ENCODE measurements at regions not wholly inside any gene's neighbourhood (a gene's known extent, or its start where the extent isn't known, plus 50 kb on each side); places are given as distances from the start of the nearest gene placed in this dataset.

- Histone ChIP-seq H3K27me3 (ENCODE audit: control insufficient read depth, insufficient read depth, low read length) (no peaks in the 10 kb centered on the region), H3K36me3 (ENCODE audit: control insufficient read depth, insufficient read depth, low read length) (no peaks in the 10 kb centered on the region), H3K18ac (ENCODE audit: low read depth, low read length) (no peak overlapping the region), H2BK15ac (ENCODE audit: low read depth, low read length) (no peak overlapping the region; the same call in 2 of the 3 replicates), H3K14ac (replicated peaks; ENCODE audit: low read depth, low read length) (no peak overlapping the region), H2AK5ac (ENCODE audit: low read depth, low read length) (no peak overlapping the region), H2AFZ (replicated peaks; ENCODE audit: low read length, poor library complexity) (no peak overlapping the region), H3K56ac (ENCODE audit: extremely low read depth, insufficient read depth, low read length) (no peak overlapping the region), H3K9me1 (ENCODE audit: insufficient read depth, low read length) (no peaks in the 10 kb centered on the region), H2BK120ac (ENCODE audit: low read depth, low read length) (no peak overlapping the region), H4K91ac (ENCODE audit: insufficient read depth, low read depth, low read length) (no peak overlapping the region), H3K27ac (ENCODE audit: insufficient read depth, low read length) (no peak overlapping the region), H3K4me1 (ENCODE audit: control insufficient read depth, insufficient read depth, low read length) (no peaks in the 10 kb centered on the region), H4K8ac (ENCODE audit: low read depth in 2 of 2, low read length in 2 of 2) (no peak overlapping the region; a peak in 1 of 4 replicates), H3K4ac (ENCODE audit: low read depth, low read length) (no peak overlapping the region), H2AK9ac (replicated peaks; ENCODE audit: low read depth, low read length, poor library complexity) (no peak overlapping the region), H4K5ac (ENCODE audit: low read depth, low read length) (no peak overlapping the region), H2BK20ac (ENCODE audit: low read depth, low read length) (no peak overlapping the region), H3K9me3 (ENCODE audit: control insufficient read depth, insufficient read depth, low read length) (no peaks in the 10 kb centered on the region), H3K4me2 (ENCODE audit: low read depth, low read length) (no peak overlapping the region), H2BK5ac (ENCODE audit: low read depth, low read length, poor library complexity, severe bottlenecking) (no peak overlapping the region), H3K4me3 (ENCODE audit: insufficient read depth, low read depth, low read length) (no peak overlapping the region), H3K23ac (ENCODE audit: low read depth, low read length) (no peak overlapping the region), H3K9ac (ENCODE audit: low read depth, low read length) (no peak overlapping the region), H3K79me1 (ENCODE audit: low read depth in 1 of 2, low read length in 2 of 2) (no peaks in the 10 kb centered on the region), H4K20me1 (ENCODE audit: insufficient read depth, low read length) (no peaks in the 10 kb centered on the region)
- intact Hi-C loops (cut with micrococcal nuclease): loop anchor here (1.0 to 10.0 kb wide), 2 partner anchors 111 to 229 kb away; partner anchors contain the start of gene KLHL13
- ChIA-PET POLR2A (ENCODE audit: unreplicated experiment) (no interaction called here), CTCF (interaction anchor here (1.1 kb wide), 1 partner anchor 229 kb away, joined by 4 read pairs; no protein-coding TSS in a partner anchor)
- BruUV-seq (replicated peaks): no TSS peak
- TF ChIP-seq CTCF (conservative IDR thresholded peaks at IDR 0.05; ENCODE audit: low read depth, low read length): peak; percentile 52
- TF ChIP-seq MAFK (IDR thresholded peaks at IDR 0.05; ENCODE audit: low read depth, low read length): no peak
- no peak for TF ChIP-seq CHD1 (IDR thresholded peaks at IDR 0.05; ENCODE audit: low read depth, low read length)
- TF ChIP-seq SMC3 (IDR thresholded peaks at IDR 0.05; ENCODE audit: low read depth, low read length): peak; percentile 40
- no peak for TF ChIP-seq FOS (IDR thresholded peaks at IDR 0.05; ENCODE audit: low read depth, low read length)
- no peak for TF ChIP-seq CEBPB (IDR thresholded peaks at IDR 0.05; ENCODE audit: low read depth, low read length)
- TF ChIP-seq RAD21 (IDR thresholded peaks at IDR 0.05; ENCODE audit: low read length): peak; percentile 63
- no peak for TF ChIP-seq MXI1 (IDR thresholded peaks at IDR 0.05; ENCODE audit: borderline replicate concordance, low read depth, low read length)
- TF ChIP-seq BHLHE40 (IDR thresholded peaks at IDR 0.05; ENCODE audit: low read depth, low read length): no peak
- TF ChIP-seq POLR2A (IDR thresholded peaks at IDR 0.05; ENCODE audit: low read depth, low read length): no peak
- no peak for TF ChIP-seq USF2 (IDR thresholded peaks at IDR 0.05; ENCODE audit: low read depth, low read length)
- TF ChIP-seq RFX5 (IDR thresholded peaks at IDR 0.05; ENCODE audit: low read depth, low read length): no peak
- dilution Hi-C loops (cut with HindIII; ENCODE audit: low sequenced_read_pairs, unreplicated experiment): no loop called here
- in situ Hi-C loops (cut with MboI; ENCODE audit: low sequenced_read_pairs): no loop called here
- WGBS, 2 experiments (ENCODE audit: extremely low coverage in 2 of 2, insufficient read length in 1 of 2): no CpG with 5 or more reads among the region's 3 CpGs
- ATAC-seq (ENCODE audit: low read depth): peak; percentile 67
- DNase-seq: no peak
Observed at GRCh38 chrX:118225711-118226428, 109.3 kb upstream of the KLHL13 start.

Data from IMR-90 (cell line).